IPS DF 6.9 (cell line): ENCODE measurements at regions not wholly inside any gene's neighbourhood (a gene's known extent, or its start where the extent isn't known, plus 50 kb on each side); places are given as distances from the start of the nearest gene placed in this dataset.

Source experiments
- DNase-seq: peaks from one replicate; pipeline ENCODE4 v3.0.0-alpha.2; 2013; ENCODE audit warnings: low read depth, low spot score
- H3K27ac ChIP-seq: one replicate; pipeline ENCODE4 v1.5.1; 2013; ENCODE audit warnings: low read length, control low read depth
- H3K27me3 ChIP-seq: 2 replicates; pipeline ENCODE4 v1.6.1; 2013; ENCODE audit warnings: mild to moderate bottlenecking, low read length; ENCODE audit not compliant: control insufficient read depth, insufficient read depth
- H3K36me3 ChIP-seq: 2 replicates; pipeline ENCODE4 v1.6.1; 2013; ENCODE audit warnings: low read length; ENCODE audit not compliant: control insufficient read depth, insufficient read depth
- H3K4me1 ChIP-seq: 2 replicates; pipeline ENCODE4 v1.6.1; 2013; ENCODE audit warnings: low read length; ENCODE audit not compliant: control insufficient read depth, insufficient read depth
- H3K4me3 ChIP-seq: 2 replicates; pipeline ENCODE4 v1.5.1; 2013; ENCODE audit warnings: mild to moderate bottlenecking, low read length
- H3K9me3 ChIP-seq: 2 replicates; pipeline ENCODE4 v1.6.1; 2013; ENCODE audit warnings: low read length, inconsistent platforms; ENCODE audit not compliant: control insufficient read depth, insufficient read depth
- WGBS: extraction: QIAGEN DNeasy Blood & Tissue Kit; methylation state at CpG from one replicate; pipeline ENCODE4 v1.1.7; 2013; ENCODE audit warnings: mixed read lengths, missing lambda C conversion rate; ENCODE audit not compliant: insufficient read length, insufficient coverage; 5-methylcytosine and 5-hydroxymethylcytosine counted together

DNA sequence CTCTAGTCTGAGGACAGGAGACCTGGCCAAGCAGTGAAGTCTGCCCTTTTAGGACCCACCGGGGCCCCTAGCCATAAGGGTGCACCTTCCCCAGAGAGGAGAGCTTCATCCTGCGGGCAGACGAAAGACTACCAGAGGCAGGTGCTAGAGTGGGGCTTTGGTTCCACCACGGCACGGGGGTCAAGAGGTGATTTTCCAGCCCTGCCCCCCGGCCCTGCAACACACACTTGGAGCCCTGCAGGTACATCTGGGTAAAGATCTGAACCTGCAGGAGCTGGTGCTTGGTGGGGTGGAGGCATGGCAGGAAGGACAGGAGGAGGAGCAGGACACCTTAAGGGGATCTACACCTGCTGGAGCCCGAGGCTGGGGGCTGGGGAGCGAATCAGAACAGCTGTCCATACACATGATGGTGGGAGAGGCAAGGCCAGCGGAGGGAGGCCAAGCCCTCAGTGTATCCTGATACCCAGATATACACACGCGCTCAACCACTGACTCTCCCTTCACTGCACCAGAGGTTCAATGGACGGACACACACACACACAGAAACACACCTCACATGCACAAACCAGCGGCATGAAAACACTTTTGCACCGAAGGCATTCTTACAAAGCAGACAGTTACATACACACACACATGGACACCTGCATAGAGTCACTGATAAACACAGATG is 98.4 kb upstream of the MVB12B start:
- Histone ChIP-seq H3K9me3 (no peaks in the 10 kb centered on the region), H3K27ac (no peak overlapping the region), H3K27me3 (no peaks in the 10 kb centered on the region), H3K4me3 (no peak overlapping the region), H3K4me1 (no peaks in the 10 kb centered on the region), H3K36me3 (no peaks in the 10 kb centered on the region)
- WGBS = no CpG with 5 or more reads among the region's 14 CpGs
- DNase-seq = no peak

DNA sequence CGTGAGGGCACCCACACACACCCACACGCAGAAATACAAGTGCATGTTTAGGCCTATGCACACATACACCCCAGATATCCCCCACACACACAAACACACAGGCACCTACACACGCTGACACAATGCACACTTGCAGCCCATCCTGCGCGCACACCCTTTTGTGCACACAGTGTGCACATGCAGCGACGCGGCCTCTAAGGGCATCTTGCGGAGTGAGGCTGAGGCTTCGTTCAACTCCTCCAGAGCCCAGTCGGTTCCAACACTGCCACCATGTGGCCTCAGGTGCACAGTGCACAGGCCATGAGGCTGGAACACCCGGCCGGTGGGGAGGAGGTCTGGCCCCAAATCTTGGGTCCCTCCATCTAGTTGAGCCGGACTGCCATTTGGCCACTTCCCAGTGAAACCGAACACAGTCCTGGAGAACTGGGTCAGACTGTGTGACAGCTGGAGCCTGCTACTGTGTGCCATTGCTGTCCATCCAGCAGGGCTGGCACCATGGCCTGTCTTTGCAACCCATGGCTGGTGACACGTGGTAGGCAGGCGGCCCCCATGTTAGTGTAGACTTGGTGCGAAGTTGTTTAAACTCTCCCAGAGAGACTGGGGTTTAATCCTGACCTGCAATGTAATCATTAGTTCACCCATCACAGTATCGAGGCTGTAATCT is 97.7 kb upstream of the MVB12B start:
- H3K36me3 ChIP-seq = no peaks in the 10 kb centered on the region
- H3K4me1 ChIP-seq = no peaks in the 10 kb centered on the region
- WGBS = no CpG with 5 or more reads among the region's 19 CpGs
- no peaks in the 10 kb centered on the region for H3K27me3 ChIP-seq
- DNase-seq = peak; percentile 63
- no peaks in the 10 kb centered on the region for H3K9me3 ChIP-seq
- H3K4me3 ChIP-seq = no peak overlapping the region
- H3K27ac ChIP-seq = no peak overlapping the region

DNA sequence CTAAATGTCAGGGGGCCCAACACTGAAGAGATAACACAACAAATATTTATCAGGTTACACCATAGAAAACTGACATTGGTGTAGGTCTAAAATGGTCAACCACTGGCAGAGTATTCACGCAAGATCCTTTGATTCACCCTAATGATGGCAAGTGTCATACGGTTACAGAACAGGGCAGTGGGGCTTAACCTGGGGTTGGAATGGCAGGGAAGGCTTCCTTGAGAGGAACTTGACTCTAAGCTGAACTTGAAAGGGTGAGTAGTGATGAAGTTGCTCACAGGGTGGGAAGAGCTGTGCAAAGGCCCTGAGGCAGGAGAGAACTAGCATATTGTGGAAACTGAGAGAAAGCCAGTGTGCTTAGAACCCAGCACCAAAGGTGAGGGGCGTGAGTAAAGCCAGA is 97.1 kb upstream of the MVB12B start:
- DNase-seq = no peak
- Histone ChIP-seq H3K4me3 (no peak overlapping the region), H3K27me3 (no peaks in the 10 kb centered on the region), H3K4me1 (no peaks in the 10 kb centered on the region), H3K9me3 (no peaks in the 10 kb centered on the region), H3K36me3 (no peaks in the 10 kb centered on the region), H3K27ac (no peak overlapping the region)
- no CpG with 5 or more reads among the region's 3 CpGs for WGBS

DNA sequence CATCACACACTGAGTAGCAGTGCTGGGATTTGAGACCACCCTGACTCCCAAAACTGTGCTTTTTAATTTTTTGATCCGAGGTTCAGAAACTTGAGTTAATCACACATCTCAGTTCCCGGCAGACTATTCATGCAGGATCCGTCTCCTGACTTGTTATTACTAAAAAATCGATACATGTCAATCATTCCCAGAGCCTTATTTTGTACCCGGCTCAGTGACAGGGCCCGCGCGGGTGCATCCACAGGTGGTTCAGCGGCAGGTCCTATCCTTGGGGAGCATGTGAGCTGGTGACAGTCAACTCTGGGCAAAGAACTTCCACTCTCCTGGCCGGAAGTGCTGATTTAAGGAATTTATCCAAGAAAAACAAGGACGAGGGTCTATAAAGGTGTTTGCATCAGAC is 95.9 kb upstream of the MVB12B start:
- no CpG with 5 or more reads among the region's 11 CpGs for WGBS

DNA sequence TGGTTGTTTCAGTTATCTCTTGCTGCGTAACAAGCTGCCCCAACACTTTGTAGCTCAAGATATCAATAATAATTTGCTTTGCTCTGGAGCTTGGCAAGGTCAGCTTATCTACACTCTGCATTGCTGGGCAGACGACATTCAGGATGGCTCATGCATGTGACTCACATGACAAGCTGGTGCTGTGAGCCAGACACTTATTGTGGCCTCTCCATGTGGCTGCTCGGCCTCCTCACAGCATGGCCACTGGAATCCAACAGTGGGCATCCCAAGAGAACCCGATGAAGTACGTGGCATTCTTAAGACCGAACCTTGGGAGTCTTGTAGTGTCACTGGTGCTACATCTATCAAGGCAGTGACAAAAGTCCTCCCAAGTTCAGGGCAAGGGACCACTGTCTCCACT is 94.2 kb upstream of the MVB12B start:
- no peak for DNase-seq
- Histone ChIP-seq H3K27me3 (no peaks in the 10 kb centered on the region), H3K27ac (no peak overlapping the region), H3K4me3 (no peak overlapping the region), H3K4me1 (no peaks in the 10 kb centered on the region), H3K36me3 (no peaks in the 10 kb centered on the region), H3K9me3 (no peaks in the 10 kb centered on the region)
- WGBS = no CpG with 5 or more reads among the region's 6 CpGs

More for the DNA sequence above, 95.9 kb upstream of the MVB12B start:
- Histone ChIP-seq H3K4me1 (no peaks in the 10 kb centered on the region), H3K27ac (no peak overlapping the region), H3K27me3 (no peaks in the 10 kb centered on the region), H3K36me3 (no peaks in the 10 kb centered on the region), H3K9me3 (no peaks in the 10 kb centered on the region), H3K4me3 (no peak overlapping the region)
- no peak for DNase-seq

DNA sequence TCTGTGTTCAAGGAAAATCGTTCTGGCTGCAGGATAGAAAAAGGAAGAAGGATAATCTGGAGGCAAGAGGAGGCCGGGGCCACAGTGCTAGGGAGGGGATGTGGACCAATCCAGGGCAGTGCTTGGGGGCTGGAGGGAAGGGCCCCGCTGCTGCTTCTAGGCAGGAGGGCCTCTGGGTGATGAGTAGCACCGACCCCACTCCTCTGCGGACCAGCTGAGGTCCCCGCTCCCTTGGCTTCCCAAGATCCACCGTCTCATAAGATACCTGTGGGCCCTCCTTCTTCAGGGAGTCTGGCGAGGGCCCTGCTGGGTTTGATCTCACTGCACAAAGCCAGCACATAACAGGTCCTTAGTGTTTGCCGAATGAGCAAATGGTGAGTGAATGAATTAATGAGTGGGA is 93.5 kb upstream of the MVB12B start:
- Histone ChIP-seq H3K9me3 (no peaks in the 10 kb centered on the region), H3K36me3 (no peaks in the 10 kb centered on the region), H3K4me1 (no peaks in the 10 kb centered on the region), H3K27me3 (no peaks in the 10 kb centered on the region), H3K27ac (no peak overlapping the region), H3K4me3 (no peak overlapping the region)
- DNase-seq = no peak
- WGBS = no CpG with 5 or more reads among the region's 9 CpGs

DNA sequence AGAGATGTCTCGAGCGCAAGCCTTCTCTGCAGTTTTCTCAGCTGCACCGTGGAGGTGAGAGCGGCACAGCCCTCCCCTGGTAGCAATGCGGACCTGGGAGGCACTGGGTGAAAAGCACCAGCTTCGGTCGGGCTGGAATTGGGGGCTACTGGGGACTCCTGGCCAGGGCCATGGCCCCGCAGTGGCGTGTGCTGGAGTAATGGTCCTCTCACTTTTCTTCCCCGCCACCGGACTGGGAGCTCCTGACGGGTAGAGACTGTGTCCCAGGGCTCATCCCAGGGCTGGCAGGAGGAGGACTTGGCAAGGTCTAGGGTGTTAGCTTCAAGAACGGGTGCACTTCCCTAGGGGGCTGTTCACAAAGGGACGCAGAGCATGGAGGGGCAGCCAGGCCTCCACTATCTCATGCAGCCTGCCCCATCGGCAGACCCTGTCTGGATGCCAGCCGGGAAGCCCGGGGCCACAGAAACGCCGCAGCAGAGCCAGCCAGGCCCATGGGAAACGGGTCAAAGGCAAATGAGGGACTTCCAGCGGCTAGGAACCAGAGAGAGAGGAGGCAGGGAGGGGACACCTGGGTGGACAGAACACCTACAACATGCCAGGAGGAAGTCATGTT is 92.6 kb upstream of the MVB12B start:
- Histone ChIP-seq H3K27me3 (no peaks in the 10 kb centered on the region), H3K27ac (no peak overlapping the region), H3K4me3 (no peak overlapping the region), H3K4me1 (no peaks in the 10 kb centered on the region), H3K9me3 (no peaks in the 10 kb centered on the region), H3K36me3 (no peaks in the 10 kb centered on the region)
- DNase-seq = no peak
- no CpG with 5 or more reads among the region's 21 CpGs for WGBS

DNA sequence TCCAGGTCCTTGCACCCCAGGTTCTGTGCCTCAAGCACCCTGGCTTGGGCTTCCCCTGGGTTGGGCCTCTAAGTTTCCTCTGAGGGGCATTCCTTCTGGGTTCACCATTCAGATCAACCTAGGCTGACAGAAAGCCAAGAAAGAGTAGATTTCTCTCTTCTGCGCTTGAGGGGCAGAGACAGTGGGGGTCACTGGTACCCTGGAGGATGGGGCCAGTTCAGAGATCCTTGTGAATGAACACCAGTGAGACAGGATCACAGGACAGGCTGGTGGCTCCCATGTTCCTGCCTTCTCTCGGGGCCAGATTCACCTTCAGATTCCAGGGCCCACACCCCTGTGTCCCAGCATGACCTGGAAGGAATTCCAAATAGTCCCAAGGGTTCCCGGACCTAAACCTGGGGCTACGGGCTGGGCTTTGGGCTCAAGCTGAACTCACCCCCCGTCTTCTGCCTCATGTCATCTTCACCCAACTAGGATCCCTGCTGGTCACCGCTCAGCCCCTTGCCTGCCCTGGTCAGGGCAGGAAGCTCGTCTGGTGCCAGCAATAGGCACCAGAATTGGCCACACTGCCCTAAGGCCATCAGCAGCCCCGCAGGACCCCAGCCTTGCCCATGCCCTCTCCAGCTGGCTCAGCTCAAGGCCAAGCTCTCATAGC is 91.8 kb upstream of the MVB12B start:
- no peaks in the 10 kb centered on the region for H3K4me1 ChIP-seq
- H3K36me3 ChIP-seq = no peaks in the 10 kb centered on the region
- H3K27me3 ChIP-seq = no peaks in the 10 kb centered on the region
- no peaks in the 10 kb centered on the region for H3K9me3 ChIP-seq
- H3K27ac ChIP-seq = no peak overlapping the region
- no CpG with 5 or more reads among the region's 8 CpGs for WGBS
- DNase-seq = no peak
- no peak overlapping the region for H3K4me3 ChIP-seq

DNA sequence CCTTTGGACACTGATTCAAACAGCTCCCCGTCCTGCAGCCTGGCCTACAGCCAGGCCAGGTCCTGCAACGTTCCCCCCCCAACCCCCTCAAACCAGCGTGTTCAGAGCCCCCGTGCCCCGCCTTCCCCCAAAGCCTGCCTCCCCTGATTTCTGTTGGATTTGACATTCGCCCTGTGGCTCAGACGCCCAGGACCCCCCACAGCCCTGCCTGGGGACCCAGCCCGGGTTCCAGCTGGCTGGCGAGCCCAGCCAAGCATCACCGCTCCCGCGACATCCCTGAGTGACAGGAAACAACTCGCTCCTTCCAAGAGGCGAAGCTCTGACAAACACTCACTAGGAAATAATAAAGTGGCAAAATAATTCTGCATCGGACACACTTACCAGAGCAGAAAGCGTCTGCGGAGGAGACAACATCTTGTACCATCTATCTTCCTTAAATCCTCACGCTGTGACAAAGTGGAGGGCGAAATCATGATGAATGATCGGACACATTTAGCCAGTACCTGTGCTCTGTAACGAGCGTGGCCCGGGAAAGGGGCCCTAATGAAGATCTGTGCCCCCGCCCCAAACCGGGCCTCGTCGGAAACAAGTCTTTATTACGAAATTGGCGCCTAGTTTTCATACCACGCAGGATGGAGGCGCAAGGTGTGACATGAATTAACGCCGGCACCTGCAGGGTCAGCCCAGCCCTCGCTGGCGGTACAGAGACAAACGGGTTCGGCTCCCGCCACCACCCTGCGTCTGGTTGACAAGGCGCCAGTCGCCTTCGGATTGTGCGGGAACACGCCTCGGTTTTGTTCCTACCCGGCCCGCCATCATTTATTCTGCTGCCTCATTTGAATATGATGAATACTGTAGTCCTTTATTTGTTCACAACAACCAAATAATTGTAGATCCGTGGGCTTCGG is 91.0 kb upstream of the MVB12B start:
- no peaks in the 10 kb centered on the region for H3K27me3 ChIP-seq
- WGBS = no CpG with 5 or more reads among the region's 49 CpGs
- no peak for DNase-seq

DNA sequence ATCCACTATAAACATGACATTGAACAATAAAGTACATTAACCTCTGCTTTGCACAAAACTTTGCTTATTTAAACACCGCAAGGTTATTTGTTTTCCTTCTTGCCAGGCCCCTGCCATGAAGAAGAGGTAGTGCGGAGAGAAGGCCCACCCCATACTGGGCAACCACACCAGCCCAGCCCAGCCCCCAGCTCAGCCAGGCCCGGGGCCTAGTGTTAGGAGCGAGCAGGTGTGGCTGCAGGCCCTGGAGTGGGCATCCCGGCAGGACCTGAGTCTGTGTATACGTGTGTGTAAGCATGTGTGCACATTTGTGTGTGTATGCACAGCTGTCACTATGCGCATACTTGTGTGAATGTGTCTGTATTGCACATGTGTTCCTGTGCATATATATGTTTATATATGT is 90.4 kb upstream of the MVB12B start:
- no peaks in the 10 kb centered on the region for H3K9me3 ChIP-seq
- H3K4me1 ChIP-seq = no peaks in the 10 kb centered on the region
- no peak overlapping the region for H3K4me3 ChIP-seq
- no peaks in the 10 kb centered on the region for H3K36me3 ChIP-seq
- no peaks in the 10 kb centered on the region for H3K27me3 ChIP-seq
- H3K27ac ChIP-seq = no peak overlapping the region
- DNase-seq = no peak
- no CpG with 5 or more reads among the region's 7 CpGs for WGBS

More for the DNA sequence above, 91.0 kb upstream of the MVB12B start:
- Histone ChIP-seq H3K36me3 (no peaks in the 10 kb centered on the region), H3K4me1 (no peaks in the 10 kb centered on the region), H3K27ac (no peak overlapping the region), H3K9me3 (no peaks in the 10 kb centered on the region), H3K4me3 (no peak overlapping the region)
